ENCODE measurements at regions not wholly inside any gene's neighbourhood (a gene's known extent, or its start where the extent isn't known, plus 50 kb on each side); places are given as distances from the start of the nearest gene placed in this dataset.

DNA sequence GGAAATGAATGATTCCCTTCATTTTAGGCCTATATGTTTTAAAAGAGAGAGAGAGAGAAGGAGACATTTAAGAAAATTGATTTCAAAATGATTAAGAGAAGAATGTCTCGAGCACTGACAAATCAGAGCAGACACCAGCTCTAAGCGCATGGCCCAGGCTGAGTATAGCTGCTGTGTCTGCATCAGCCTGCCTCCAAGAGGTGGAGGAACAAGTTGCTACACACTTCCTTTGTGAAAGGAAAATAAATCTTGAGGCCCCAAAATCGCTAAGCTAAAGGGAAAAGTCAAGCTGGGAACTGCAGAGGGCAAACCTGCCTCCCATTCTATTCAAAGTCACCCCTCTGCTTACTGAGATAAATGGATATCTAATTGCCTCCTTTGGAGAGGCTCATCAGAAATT is 728.7 kb upstream of the TMEM132C start:
- Histone ChIP-seq H3K9me2 (ENCODE audit: insufficient read depth, low read length) (no peaks in the 10 kb centered on the region), H3K9me3 (ENCODE audit: low read length) (no peaks in the 10 kb centered on the region), H2AFZ (ENCODE audit: low read depth, low read length) (no peak overlapping the region), H3K4me3 (ENCODE audit: low read length) (no peak overlapping the region), H3F3A (ENCODE audit: insufficient read depth, low read length, poor library complexity, severe bottlenecking) (no peaks in the 10 kb centered on the region), H3K9ac (ENCODE audit: low read length) (no peak overlapping the region), H3K79me2 (replicated peaks; ENCODE audit: insufficient read depth, low read length) (no peaks in the 10 kb centered on the region), H4K20me1 (ENCODE audit: insufficient read depth) (no peaks in the 10 kb centered on the region), H3K36me3 (ENCODE audit: insufficient read depth, low read length) (no peaks in the 10 kb centered on the region), H3K4me2 (ENCODE audit: low read length) (no peak overlapping the region), H3K27me3 (ENCODE audit: insufficient read depth, low read depth, low read length) (no peaks in the 10 kb centered on the region), H3K27ac (ENCODE audit: low read length) (no peak overlapping the region)
- no peak for TF ChIP-seq TAF1 (IDR thresholded peaks at IDR 0.05; ENCODE audit: low read depth)
- peak; percentile 22 for TF ChIP-seq RAD21 (conservative IDR thresholded peaks at IDR 0.05)
- TF ChIP-seq, protein P1, sequence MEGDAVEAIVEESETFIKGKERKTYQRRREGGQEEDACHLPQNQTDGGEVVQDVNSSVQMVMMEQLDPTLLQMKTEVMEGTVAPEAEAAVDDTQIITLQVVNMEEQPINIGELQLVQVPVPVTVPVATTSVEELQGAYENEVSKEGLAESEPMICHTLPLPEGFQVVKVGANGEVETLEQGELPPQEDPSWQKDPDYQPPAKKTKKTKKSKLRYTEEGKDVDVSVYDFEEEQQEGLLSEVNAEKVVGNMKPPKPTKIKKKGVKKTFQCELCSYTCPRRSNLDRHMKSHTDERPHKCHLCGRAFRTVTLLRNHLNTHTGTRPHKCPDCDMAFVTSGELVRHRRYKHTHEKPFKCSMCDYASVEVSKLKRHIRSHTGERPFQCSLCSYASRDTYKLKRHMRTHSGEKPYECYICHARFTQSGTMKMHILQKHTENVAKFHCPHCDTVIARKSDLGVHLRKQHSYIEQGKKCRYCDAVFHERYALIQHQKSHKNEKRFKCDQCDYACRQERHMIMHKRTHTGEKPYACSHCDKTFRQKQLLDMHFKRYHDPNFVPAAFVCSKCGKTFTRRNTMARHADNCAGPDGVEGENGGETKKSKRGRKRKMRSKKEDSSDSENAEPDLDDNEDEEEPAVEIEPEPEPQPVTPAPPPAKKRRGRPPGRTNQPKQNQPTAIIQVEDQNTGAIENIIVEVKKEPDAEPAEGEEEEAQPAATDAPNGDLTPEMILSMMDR (IDR thresholded peaks at IDR 0.05; ENCODE audit: poor library complexity, severe bottlenecking) = peak; percentile 18
- TF ChIP-seq SMC3 (conservative IDR thresholded peaks at IDR 0.05; ENCODE audit: poor library complexity) = no peak

DNA sequence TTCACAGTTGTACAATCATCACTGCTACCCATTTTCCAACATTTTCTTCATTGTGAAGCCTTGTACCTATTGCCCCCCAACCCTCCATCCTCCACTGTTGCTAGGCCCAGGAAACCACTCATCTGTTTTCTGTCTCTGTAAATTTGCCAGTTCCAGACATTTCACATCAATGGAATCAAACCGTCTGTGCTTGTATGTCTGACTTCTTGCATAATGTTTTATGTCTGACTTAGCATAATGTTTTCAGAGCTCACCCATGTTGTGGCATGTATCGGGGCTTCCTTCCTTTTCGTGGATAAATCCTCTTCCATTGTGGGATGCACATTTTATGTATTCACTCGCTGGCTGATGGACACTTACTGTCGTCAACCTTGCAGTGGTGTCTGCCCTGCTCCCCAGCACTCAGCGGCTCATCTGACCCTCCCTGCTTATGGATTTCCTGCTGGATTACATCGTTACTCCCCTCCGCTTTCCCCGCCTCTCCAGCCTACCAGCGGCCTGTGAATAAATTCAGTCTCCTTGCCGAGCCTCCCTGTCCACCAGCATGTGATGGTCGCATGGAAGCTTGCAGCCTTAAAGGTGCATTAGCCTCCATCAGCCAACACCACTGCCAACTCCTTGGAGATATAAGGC is 727.6 kb upstream of the TMEM132C start:
- Histone ChIP-seq H3F3A (ENCODE audit: insufficient read depth, low read length, poor library complexity, severe bottlenecking) (no peaks in the 10 kb centered on the region), H3K27ac (ENCODE audit: low read length) (no peak overlapping the region), H2AFZ (ENCODE audit: low read depth, low read length) (no peak overlapping the region), H3K79me2 (replicated peaks; ENCODE audit: insufficient read depth, low read length) (no peaks in the 10 kb centered on the region), H3K9me2 (ENCODE audit: insufficient read depth, low read length) (no peaks in the 10 kb centered on the region), H3K36me3 (ENCODE audit: insufficient read depth, low read length) (no peaks in the 10 kb centered on the region), H3K9ac (ENCODE audit: low read length) (no peak overlapping the region), H3K4me2 (ENCODE audit: low read length) (no peak overlapping the region), H3K27me3 (ENCODE audit: insufficient read depth, low read depth, low read length) (no peaks in the 10 kb centered on the region), H3K4me3 (ENCODE audit: low read length) (no peak overlapping the region), H4K20me1 (ENCODE audit: insufficient read depth) (no peaks in the 10 kb centered on the region), H3K9me3 (ENCODE audit: low read length) (no peaks in the 10 kb centered on the region)
- TF ChIP-seq, protein P1 (IDR thresholded peaks at IDR 0.05; ENCODE audit: poor library complexity, severe bottlenecking) = no peak
- TF ChIP-seq SMC3 (conservative IDR thresholded peaks at IDR 0.05; ENCODE audit: poor library complexity) = no peak
- no peak for TF ChIP-seq RAD21 (conservative IDR thresholded peaks at IDR 0.05)
- TF ChIP-seq EZH2 (IDR thresholded peaks at IDR 0.05; ENCODE audit: borderline replicate concordance, insufficient read depth, low read length, poor library complexity, severe bottlenecking) = no peak
- no peak for TF ChIP-seq EP300 (conservative IDR thresholded peaks at IDR 0.05; ENCODE audit: poor library complexity, severe bottlenecking)
- TF ChIP-seq POLR2AphosphoS5 (IDR thresholded peaks at IDR 0.05) = no peak
- TF ChIP-seq, protein P2, sequence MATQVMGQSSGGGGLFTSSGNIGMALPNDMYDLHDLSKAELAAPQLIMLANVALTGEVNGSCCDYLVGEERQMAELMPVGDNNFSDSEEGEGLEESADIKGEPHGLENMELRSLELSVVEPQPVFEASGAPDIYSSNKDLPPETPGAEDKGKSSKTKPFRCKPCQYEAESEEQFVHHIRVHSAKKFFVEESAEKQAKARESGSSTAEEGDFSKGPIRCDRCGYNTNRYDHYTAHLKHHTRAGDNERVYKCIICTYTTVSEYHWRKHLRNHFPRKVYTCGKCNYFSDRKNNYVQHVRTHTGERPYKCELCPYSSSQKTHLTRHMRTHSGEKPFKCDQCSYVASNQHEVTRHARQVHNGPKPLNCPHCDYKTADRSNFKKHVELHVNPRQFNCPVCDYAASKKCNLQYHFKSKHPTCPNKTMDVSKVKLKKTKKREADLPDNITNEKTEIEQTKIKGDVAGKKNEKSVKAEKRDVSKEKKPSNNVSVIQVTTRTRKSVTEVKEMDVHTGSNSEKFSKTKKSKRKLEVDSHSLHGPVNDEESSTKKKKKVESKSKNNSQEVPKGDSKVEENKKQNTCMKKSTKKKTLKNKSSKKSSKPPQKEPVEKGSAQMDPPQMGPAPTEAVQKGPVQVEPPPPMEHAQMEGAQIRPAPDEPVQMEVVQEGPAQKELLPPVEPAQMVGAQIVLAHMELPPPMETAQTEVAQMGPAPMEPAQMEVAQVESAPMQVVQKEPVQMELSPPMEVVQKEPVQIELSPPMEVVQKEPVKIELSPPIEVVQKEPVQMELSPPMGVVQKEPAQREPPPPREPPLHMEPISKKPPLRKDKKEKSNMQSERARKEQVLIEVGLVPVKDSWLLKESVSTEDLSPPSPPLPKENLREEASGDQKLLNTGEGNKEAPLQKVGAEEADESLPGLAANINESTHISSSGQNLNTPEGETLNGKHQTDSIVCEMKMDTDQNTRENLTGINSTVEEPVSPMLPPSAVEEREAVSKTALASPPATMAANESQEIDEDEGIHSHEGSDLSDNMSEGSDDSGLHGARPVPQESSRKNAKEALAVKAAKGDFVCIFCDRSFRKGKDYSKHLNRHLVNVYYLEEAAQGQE (IDR thresholded peaks at IDR 0.05; ENCODE audit: borderline replicate concordance) = no peak
- no peak for TF ChIP-seq TAF1 (IDR thresholded peaks at IDR 0.05; ENCODE audit: low read depth)
- no peak for TF ChIP-seq MXI1 (conservative IDR thresholded peaks at IDR 0.05; ENCODE audit: poor library complexity, severe bottlenecking)
